HepG2 (cell line): ENCODE measurements at regions not wholly inside any gene's neighbourhood (a gene's known extent, or its start where the extent isn't known, plus 50 kb on each side); places are given as distances from the start of the nearest gene placed in this dataset.

Source experiments
- RAD51 ChIP-seq: fragments of 450-650 bp; IDR thresholded peaks from 2 replicates; pipeline ENCODE4 v1.6.1; 2016; ENCODE audit warnings: borderline replicate concordance
- TP53 ChIP-seq: sonication (generic); formaldehyde crosslinking; conservative IDR thresholded peaks from 2 replicates; pipeline ENCODE4 v1.4.0; 2020; ENCODE audit warnings: missing genetic modification reagents
- TF ChIP-seq, protein P1 (sequence below): sonication (generic); formaldehyde crosslinking; IDR thresholded peaks from 2 replicates; pipeline ENCODE4 v1.4.0; 2020; ENCODE audit warnings: low read depth, missing genetic modification reagents

DNA sequence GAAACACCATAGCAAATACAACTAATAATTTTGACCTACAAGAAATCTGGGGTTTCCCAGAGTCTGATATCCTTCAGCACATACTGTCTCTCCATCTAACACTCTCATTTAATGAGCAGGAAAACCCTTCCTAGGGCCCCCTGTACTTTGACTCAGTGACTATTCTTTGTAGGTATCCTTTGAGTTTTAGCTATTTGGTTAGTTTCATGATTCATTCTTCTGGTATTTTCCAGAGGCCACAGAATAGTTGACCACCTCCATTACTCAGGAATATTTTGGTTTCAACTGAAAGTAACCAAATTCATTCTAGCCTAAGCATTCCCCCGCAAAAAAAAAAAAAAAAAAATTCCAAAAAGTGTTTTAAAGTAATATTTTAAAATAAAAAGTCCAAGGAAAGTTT, 140.0 kb downstream of the IDS start:
- TF ChIP-seq RAD51 (no peak), TP53 (CRISPR knock-in tag) (no peak)
- TF ChIP-seq, protein P1, sequence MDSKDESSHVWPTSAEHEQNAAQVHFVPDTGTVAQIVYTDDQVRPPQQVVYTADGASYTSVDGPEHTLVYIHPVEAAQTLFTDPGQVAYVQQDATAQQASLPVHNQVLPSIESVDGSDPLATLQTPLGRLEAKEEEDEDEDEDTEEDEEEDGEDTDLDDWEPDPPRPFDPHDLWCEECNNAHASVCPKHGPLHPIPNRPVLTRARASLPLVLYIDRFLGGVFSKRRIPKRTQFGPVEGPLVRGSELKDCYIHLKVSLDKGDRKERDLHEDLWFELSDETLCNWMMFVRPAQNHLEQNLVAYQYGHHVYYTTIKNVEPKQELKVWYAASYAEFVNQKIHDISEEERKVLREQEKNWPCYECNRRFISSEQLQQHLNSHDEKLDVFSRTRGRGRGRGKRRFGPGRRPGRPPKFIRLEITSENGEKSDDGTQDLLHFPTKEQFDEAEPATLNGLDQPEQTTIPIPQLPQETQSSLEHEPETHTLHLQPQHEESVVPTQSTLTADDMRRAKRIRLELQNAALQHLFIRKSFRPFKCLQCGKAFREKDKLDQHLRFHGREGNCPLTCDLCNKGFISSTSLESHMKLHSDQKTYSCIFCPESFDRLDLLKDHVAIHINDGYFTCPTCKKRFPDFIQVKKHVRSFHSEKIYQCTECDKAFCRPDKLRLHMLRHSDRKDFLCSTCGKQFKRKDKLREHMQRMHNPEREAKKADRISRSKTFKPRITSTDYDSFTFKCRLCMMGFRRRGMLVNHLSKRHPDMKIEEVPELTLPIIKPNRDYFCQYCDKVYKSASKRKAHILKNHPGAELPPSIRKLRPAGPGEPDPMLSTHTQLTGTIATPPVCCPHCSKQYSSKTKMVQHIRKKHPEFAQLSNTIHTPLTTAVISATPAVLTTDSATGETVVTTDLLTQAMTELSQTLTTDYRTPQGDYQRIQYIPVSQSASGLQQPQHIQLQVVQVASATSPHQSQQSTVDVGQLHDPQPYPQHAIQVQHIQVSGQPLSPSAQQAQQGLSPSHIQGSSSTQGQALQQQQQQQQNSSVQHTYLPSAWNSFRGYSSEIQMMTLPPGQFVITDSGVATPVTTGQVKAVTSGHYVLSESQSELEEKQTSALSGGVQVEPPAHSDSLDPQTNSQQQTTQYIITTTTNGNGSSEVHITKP (CRISPR knock-in tag), result no peak
